Neural progenitor cell (in vitro differentiated cells): ENCODE measurements at regions not wholly inside any gene's neighbourhood (a gene's known extent, or its start where the extent isn't known, plus 50 kb on each side); places are given as distances from the start of the nearest gene placed in this dataset.

ENCODE experiments used
- EZH2 ChIP-seq: fragments of 200-600 bp; sonication (generic); IDR thresholded peaks from 2 replicates; pipeline ENCODE4 v1.6.1; 2017; ENCODE audit warnings: antibody characterized with exemption, mild to moderate bottlenecking, moderate library complexity
- TF ChIP-seq, protein P1 (sequence below): fragments of 200-600 bp; sonication (generic); IDR thresholded peaks from 2 replicates; pipeline ENCODE4 v1.5.1; 2017; ENCODE audit warnings: antibody characterized with exemption, mild to moderate bottlenecking

DNA sequence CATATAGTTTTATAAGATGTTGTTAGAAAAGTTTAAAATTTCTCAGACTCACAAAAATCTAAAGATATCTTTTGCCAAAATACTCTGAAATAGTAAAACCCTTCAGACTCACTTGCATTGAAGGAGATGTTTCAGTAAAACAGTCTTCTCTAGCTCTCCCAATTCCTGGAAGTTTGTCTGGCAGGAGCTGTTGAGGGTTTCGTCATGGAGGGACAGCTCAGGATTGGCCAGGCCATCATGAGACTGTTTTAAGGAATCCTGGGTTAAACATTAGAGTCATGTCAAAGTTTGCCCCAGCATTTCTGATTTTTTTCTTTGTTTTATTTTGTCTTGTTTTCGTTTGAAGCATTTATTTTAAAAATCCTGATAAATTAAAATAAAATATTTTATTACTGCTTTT is 293.8 kb upstream of the PBX1 start:
- TF ChIP-seq, protein P1, sequence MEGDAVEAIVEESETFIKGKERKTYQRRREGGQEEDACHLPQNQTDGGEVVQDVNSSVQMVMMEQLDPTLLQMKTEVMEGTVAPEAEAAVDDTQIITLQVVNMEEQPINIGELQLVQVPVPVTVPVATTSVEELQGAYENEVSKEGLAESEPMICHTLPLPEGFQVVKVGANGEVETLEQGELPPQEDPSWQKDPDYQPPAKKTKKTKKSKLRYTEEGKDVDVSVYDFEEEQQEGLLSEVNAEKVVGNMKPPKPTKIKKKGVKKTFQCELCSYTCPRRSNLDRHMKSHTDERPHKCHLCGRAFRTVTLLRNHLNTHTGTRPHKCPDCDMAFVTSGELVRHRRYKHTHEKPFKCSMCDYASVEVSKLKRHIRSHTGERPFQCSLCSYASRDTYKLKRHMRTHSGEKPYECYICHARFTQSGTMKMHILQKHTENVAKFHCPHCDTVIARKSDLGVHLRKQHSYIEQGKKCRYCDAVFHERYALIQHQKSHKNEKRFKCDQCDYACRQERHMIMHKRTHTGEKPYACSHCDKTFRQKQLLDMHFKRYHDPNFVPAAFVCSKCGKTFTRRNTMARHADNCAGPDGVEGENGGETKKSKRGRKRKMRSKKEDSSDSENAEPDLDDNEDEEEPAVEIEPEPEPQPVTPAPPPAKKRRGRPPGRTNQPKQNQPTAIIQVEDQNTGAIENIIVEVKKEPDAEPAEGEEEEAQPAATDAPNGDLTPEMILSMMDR, result no peak
- no peak for TF ChIP-seq EZH2
